GM12878 (cell line): ENCODE measurements at regions not wholly inside any gene's neighbourhood (a gene's known extent, or its start where the extent isn't known, plus 50 kb on each side); places are given as distances from the start of the nearest gene placed in this dataset.

Source experiments
- ATAC-seq: fragments of 200-7000 bp; cut with Tn5 transposase; 3 replicates; pipeline ENCODE4 v1.9.1; 2020; ENCODE audit warnings: mild to moderate bottlenecking, moderate library complexity
- BruUV-seq: library from RNA; stranded (reverse); fragments of 400-500 nt; replicated peaks from 2 replicates; lab custom pipeline; 2021; lab: Mats Ljungman, UMichigan
- CTCF ChIA-PET: fragments of 300-600 bp; sonication (Branson Sonifier 250); formaldehyde crosslinking; extraction: SDS; loops from one replicate; lab custom pipeline; 2021; ENCODE audit warnings: inconsistent platforms; lab: Yijun Ruan, JAX
- POLR2A ChIA-PET: fragments of 350-600 bp; formaldehyde crosslinking; extraction: SDS; loops from one replicate; lab custom pipeline; 2021; ENCODE audit warnings: inconsistent platforms; lab: Charles Lee
- RAD21 ChIA-PET: fragments of 300-600 bp; sonication (Branson Sonifier 250); formaldehyde crosslinking; loops from one replicate; lab custom pipeline; 2023; ENCODE audit warnings: antibody characterized with exemption; ENCODE audit not compliant: unreplicated experiment; lab: Charles Lee
- SMC1A ChIA-PET: fragments of 300-600 bp; sonication (Branson Sonifier 250); formaldehyde crosslinking; loops from one replicate; lab custom pipeline; 2023; ENCODE audit not compliant: unreplicated experiment, uncharacterized antibody; lab: Charles Lee
- DNase-seq: peaks from one replicate; pipeline ENCODE4 v3.0.0-alpha.2; 2011; ENCODE audit warnings: low read depth, low spot score
- FAIRE-seq: peaks from 3 replicates; lab custom pipeline; 2011; peaks lifted over from hg19 to GRCh38; lab: Jason Lieb, UNC
- H2AFZ ChIP-seq: 2 replicates; pipeline ENCODE4 v1.6.0; 2011; ENCODE audit warnings: low read depth, low read length, control low read depth; ENCODE audit not compliant: control insufficient read depth
- H3K27ac ChIP-seq: 2 replicates; pipeline ENCODE4 v1.5.1; 2011; ENCODE audit warnings: control low read depth; ENCODE audit not compliant: control insufficient read depth, insufficient read depth
- H3K27me3 ChIP-seq, 2 experiments: replicated peaks in 1 of 2; 2 replicates each; pipeline versions ENCODE4 v1.6.0 to v1.6.1; 2011; ENCODE audit warnings: low read length in 1 of 2; ENCODE audit not compliant: control insufficient read depth in 2 of 2, insufficient read depth in 2 of 2
- H3K36me3 ChIP-seq, 2 experiments: 2 replicates each; pipeline ENCODE4 v1.5.1; 2011; ENCODE audit warnings: low read length in 1 of 2; ENCODE audit not compliant: control insufficient read depth in 2 of 2, insufficient read depth in 2 of 2
- H3K4me1 ChIP-seq: 2 replicates; pipeline ENCODE4 v1.6.1; 2011; ENCODE audit warnings: mild to moderate bottlenecking, low read length, moderate library complexity, mixed read lengths; ENCODE audit not compliant: control insufficient read depth, insufficient read depth
- H3K4me2 ChIP-seq: 2 replicates; pipeline ENCODE4 v1.6.0; 2011; ENCODE audit warnings: control low read depth; ENCODE audit not compliant: control insufficient read depth, insufficient read depth
- H3K4me3 ChIP-seq: fragments of 200-600 bp; sonication (generic); 2 replicates; pipeline ENCODE4 v1.5.1; 2016
- H3K79me2 ChIP-seq: 2 replicates; pipeline ENCODE4 v1.6.0; 2011; ENCODE audit warnings: low read length; ENCODE audit not compliant: control insufficient read depth, insufficient read depth
- H3K9ac ChIP-seq: 2 replicates; pipeline ENCODE4 v1.8.0; 2011; ENCODE audit warnings: low read length, control low read depth, mixed read lengths; ENCODE audit not compliant: control insufficient read depth, insufficient read depth
- H3K9me3 ChIP-seq: replicated peaks from 3 replicates; pipeline ENCODE4 v1.5.1; 2011; ENCODE audit warnings: mild to moderate bottlenecking, low read length; ENCODE audit not compliant: control insufficient read depth, insufficient read depth
- H4K20me1 ChIP-seq: 2 replicates; pipeline ENCODE4 v1.6.0; 2011; ENCODE audit not compliant: control insufficient read depth, insufficient read depth
- BCL11A ChIP-seq: IDR thresholded peaks from 2 replicates; pipeline ENCODE4 v1.6.1; 2011; ENCODE audit warnings: low read depth, low read length
- CBX3 ChIP-seq: fragments of 200-600 bp; sonication (generic); IDR thresholded peaks from 2 replicates; pipeline ENCODE4 v1.6.1; 2016; ENCODE audit warnings: low read depth, borderline replicate concordance
- EZH2 ChIP-seq: IDR thresholded peaks from 2 replicates; pipeline ENCODE4 v1.6.1; 2012; ENCODE audit warnings: low read depth, mild to moderate bottlenecking, control low read depth, inconsistent platforms, low read length, borderline replicate concordance; ENCODE audit not compliant: control insufficient read depth
- FOS ChIP-seq: IDR thresholded peaks from 3 replicates; pipeline ENCODE4 v1.6.1; 2011; ENCODE audit warnings: borderline replicate concordance; ENCODE audit not compliant: insufficient read length; ENCODE audit errors: extremely low read depth
- HDGF ChIP-seq: fragments of 450-650 bp; IDR thresholded peaks from 2 replicates; pipeline ENCODE4 v1.6.1; 2016; ENCODE audit warnings: antibody characterized with exemption
- MTA2 ChIP-seq: fragments of 450-650 bp; IDR thresholded peaks from 2 replicates; pipeline ENCODE4 v1.6.1; 2016; ENCODE audit warnings: low read depth, mild to moderate bottlenecking, moderate library complexity
- MYC ChIP-seq: IDR thresholded peaks from 2 replicates; pipeline ENCODE4 v1.6.1; 2011; ENCODE audit warnings: mild to moderate bottlenecking, low read length, moderate library complexity, inconsistent platforms; ENCODE audit not compliant: insufficient read depth, insufficient replicate concordance, insufficient read length, severe bottlenecking
- NBN ChIP-seq: fragments of 450-650 bp; IDR thresholded peaks from 2 replicates; pipeline ENCODE4 v1.6.1; 2016
- RCOR1 ChIP-seq: conservative IDR thresholded peaks from 2 replicates; pipeline ENCODE4 v1.6.1; 2012; ENCODE audit warnings: low read depth, low read length, improper control_type of control experiment
- SMAD5 ChIP-seq: IDR thresholded peaks from 2 replicates; pipeline ENCODE4 v1.6.1; 2016; ENCODE audit warnings: antibody characterized with exemption, low read depth
- SP1 ChIP-seq: IDR thresholded peaks from one replicate; pipeline ENCODE4 v1.6.1; 2011; ENCODE audit warnings: low read depth, low read length
- TCF12 ChIP-seq: IDR thresholded peaks from 2 replicates; pipeline ENCODE4 v1.6.1; 2011; ENCODE audit warnings: low read depth, mild to moderate bottlenecking, low read length
- WGBS: methylation state at CpG from one replicate; pipeline ENCODE4 v1.1.6; 2016; ENCODE audit warnings: low lambda C conversion rate; ENCODE audit not compliant: insufficient replicate concordance, insufficient coverage; ENCODE audit errors: missing lambda C conversion rate; 5-methylcytosine and 5-hydroxymethylcytosine counted together
- in situ Hi-C: fragments of 300-500 bp; cut with MboI; formaldehyde crosslinking; loops from 9 replicates; pipeline ENCODE4 v1.14.3; 2018; ENCODE audit warnings: mixed read lengths
- intact Hi-C: fragments of 100-400 bp; cut with micrococcal nuclease; formaldehyde crosslinking; loops from one replicate; pipeline ENCODE4 v1.14.2; 2022; ENCODE audit not compliant: unreplicated experiment
- TF ChIP-seq, protein P1 (sequence below): IDR thresholded peaks from 2 replicates; pipeline ENCODE4 v1.6.1; 2012; ENCODE audit warnings: low read length, inconsistent platforms
- TF ChIP-seq, protein P2 (sequence below): IDR thresholded peaks from 2 replicates; pipeline ENCODE4 v1.6.1; 2011; ENCODE audit warnings: borderline replicate concordance, low read depth, mild to moderate bottlenecking, moderate library complexity, low read length; ENCODE audit not compliant: insufficient read depth, poor library complexity, severe bottlenecking
- TF ChIP-seq, protein P3 (sequence below): IDR thresholded peaks from 2 replicates; pipeline ENCODE4 v1.6.1; 2011; ENCODE audit warnings: mild to moderate bottlenecking, low read depth, low read length, moderate library complexity; ENCODE audit not compliant: insufficient replicate concordance

DNA sequence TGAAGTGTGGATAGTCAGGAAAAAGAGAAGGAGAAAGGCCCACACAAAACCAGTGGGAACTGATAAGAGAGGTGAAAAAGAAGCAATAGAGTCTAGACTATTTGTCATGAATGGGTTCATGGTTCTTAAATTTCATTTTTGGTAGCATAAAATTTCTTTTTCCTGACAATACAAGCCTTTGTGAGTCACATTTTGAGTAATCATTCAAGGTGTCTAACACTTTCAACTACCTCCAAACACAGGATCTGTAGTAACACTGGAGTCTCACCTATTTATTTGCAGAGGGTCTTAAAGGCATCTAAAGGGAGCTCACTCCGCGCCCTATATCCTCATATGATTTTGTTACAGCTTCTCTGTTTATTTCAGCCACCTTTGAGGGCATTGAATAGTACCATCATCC lies 96.0 kb downstream of the SAMD9 start:
- DNase-seq: no peak
- Histone ChIP-seq H3K27me3 (no peaks in the 10 kb centered on the region), H3K4me2 (no peak overlapping the region), H3K4me3 (no peak overlapping the region), H4K20me1 (no peaks in the 10 kb centered on the region), H3K9me3 (peaks cover 2% of the 10 kb centered on the region; the same call in 1 of the 3 replicates), H3K36me3 (no peaks in the 10 kb centered on the region), H3K9ac (no peak overlapping the region), H3K79me2 (no peaks in the 10 kb centered on the region), H3K27ac (no peak overlapping the region), H3K4me1 (no peaks in the 10 kb centered on the region), H2AFZ (no peak overlapping the region)
- ChIA-PET CTCF (interaction anchor here (1.5 kb wide), 1 partner anchor 10 kb away, joined by 5 read pairs; no protein-coding TSS in a partner anchor), RAD21 (no interaction called here), POLR2A (no interaction called here), SMC1A (interaction anchor here (1.2 to 3.0 kb wide), 2 partner anchors 11 to 17 kb away, joined by 3 to 9 read pairs; no protein-coding TSS in a partner anchor)
- intact Hi-C loops: no loop called here
- no peak for ATAC-seq
- 87% methylated on average over 2 of the region's 2 CpGs for WGBS
- TF ChIP-seq BCL11A (no peak), NBN (no peak), TCF12 (no peak), SMAD5 (no peak), CBX3 (no peak), FOS (no peak)
- TF ChIP-seq, protein P1, sequence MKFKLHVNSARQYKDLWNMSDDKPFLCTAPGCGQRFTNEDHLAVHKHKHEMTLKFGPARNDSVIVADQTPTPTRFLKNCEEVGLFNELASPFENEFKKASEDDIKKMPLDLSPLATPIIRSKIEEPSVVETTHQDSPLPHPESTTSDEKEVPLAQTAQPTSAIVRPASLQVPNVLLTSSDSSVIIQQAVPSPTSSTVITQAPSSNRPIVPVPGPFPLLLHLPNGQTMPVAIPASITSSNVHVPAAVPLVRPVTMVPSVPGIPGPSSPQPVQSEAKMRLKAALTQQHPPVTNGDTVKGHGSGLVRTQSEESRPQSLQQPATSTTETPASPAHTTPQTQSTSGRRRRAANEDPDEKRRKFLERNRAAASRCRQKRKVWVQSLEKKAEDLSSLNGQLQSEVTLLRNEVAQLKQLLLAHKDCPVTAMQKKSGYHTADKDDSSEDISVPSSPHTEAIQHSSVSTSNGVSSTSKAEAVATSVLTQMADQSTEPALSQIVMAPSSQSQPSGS: no peak
- no TSS peak for BruUV-seq
- FAIRE-seq: no peak
- in situ Hi-C loops: no loop called here

DNA sequence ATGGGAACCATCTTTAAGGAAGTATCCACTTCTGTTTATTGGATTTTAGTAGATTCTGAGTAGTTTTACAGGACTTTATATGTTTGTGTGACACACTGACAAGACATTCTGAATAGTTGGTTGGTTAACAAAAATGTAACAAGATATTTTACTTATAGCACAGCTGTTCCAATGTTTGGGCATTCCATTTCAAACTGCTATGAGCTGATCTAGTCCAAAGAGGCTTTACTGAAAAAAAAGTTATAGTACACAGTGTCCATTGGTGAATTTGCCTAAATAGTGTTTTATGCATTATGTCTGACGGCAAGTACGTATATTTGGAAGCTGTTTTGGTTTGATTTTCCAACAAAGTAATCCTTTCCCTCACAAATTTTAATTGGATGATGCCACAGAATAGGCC lies 99.1 kb downstream of the SAMD9 start:
- FAIRE-seq (no peak), DNase-seq (no peak), ATAC-seq (no peak)
- no peaks in the 10 kb centered on the region for H4K20me1 ChIP-seq
- H3K4me3 ChIP-seq: no peak overlapping the region
- H3K4me1 ChIP-seq: no peaks in the 10 kb centered on the region
- in situ Hi-C loops: no loop called here
- H3K36me3 ChIP-seq: no peaks in the 10 kb centered on the region
- ChIA-PET CTCF (interaction anchor here (0.6 kb wide), 1 partner anchor 673 kb away, joined by 3 read pairs; no protein-coding TSS in a partner anchor), SMC1A (interaction anchor here (0.9 kb wide), 1 partner anchor 66 kb away, joined by 3 read pairs; no protein-coding TSS in a partner anchor), RAD21 (no interaction called here), POLR2A (no interaction called here)
- WGBS: 36% methylated on average over 2 of the region's 2 CpGs
- intact Hi-C loops: no loop called here
- no peak overlapping the region for H2AFZ ChIP-seq
- BruUV-seq: no TSS peak
- H3K27ac ChIP-seq: no peak overlapping the region
- H3K9ac ChIP-seq: no peak overlapping the region
- peaks cover 2% of the 10 kb centered on the region; the same call in 1 of the 3 replicates for H3K9me3 ChIP-seq
- H3K79me2 ChIP-seq: no peaks in the 10 kb centered on the region
- H3K27me3 ChIP-seq: no peaks in the 10 kb centered on the region
- H3K4me2 ChIP-seq: no peak overlapping the region
- no peak for TF ChIP-seq MYC
- TF ChIP-seq HDGF: no peak
- TF ChIP-seq, protein P2, sequence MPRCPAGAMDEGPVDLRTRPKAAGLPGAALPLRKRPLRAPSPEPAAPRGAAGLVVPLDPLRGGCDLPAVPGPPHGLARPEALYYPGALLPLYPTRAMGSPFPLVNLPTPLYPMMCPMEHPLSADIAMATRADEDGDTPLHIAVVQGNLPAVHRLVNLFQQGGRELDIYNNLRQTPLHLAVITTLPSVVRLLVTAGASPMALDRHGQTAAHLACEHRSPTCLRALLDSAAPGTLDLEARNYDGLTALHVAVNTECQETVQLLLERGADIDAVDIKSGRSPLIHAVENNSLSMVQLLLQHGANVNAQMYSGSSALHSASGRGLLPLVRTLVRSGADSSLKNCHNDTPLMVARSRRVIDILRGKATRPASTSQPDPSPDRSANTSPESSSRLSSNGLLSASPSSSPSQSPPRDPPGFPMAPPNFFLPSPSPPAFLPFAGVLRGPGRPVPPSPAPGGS: no peak
- TF ChIP-seq MTA2: no peak
- TF ChIP-seq SP1: no peak
- TF ChIP-seq, protein P3, sequence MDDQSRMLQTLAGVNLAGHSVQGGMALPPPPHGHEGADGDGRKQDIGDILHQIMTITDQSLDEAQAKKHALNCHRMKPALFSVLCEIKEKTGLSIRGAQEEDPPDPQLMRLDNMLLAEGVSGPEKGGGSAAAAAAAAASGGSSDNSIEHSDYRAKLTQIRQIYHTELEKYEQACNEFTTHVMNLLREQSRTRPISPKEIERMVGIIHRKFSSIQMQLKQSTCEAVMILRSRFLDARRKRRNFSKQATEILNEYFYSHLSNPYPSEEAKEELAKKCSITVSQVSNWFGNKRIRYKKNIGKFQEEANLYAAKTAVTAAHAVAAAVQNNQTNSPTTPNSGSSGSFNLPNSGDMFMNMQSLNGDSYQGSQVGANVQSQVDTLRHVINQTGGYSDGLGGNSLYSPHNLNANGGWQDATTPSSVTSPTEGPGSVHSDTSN: no peak
- no peak for TF ChIP-seq EZH2
- TF ChIP-seq RCOR1: no peak
